Astrocyte (in vitro differentiated cells and primary cell): ENCODE measurements at regions not wholly inside any gene's neighbourhood (a gene's known extent, or its start where the extent isn't known, plus 50 kb on each side); places are given as distances from the start of the nearest gene placed in this dataset.

Experiments used
- DNase-seq: peaks from one replicate; pipeline ENCODE4 v3.0.0-alpha.2; 2010; ENCODE audit warnings: low read depth
- FAIRE-seq: peaks from 2 replicates; lab custom pipeline; 2011; peaks lifted over from hg19 to GRCh38; lab: Jason Lieb, UNC
- H2AFZ ChIP-seq: 2 replicates; pipeline ENCODE4 v1.6.0; 2012; ENCODE audit warnings: low read depth, low read length, inconsistent platforms
- H3K27ac ChIP-seq: 2 replicates; pipeline ENCODE4 v1.5.1; 2011; ENCODE audit warnings: low read depth, low read length, inconsistent platforms
- H3K27me3 ChIP-seq: 2 replicates; pipeline ENCODE4 v1.6.0; 2011; ENCODE audit warnings: low read length, inconsistent platforms; ENCODE audit not compliant: insufficient read depth
- H3K36me3 ChIP-seq: 2 replicates; pipeline ENCODE4 v1.5.1; 2011; ENCODE audit warnings: low read length, inconsistent platforms; ENCODE audit not compliant: insufficient read depth
- H3K4me1 ChIP-seq: 2 replicates; pipeline ENCODE4 v1.5.1; 2011; ENCODE audit warnings: low read length, inconsistent platforms; ENCODE audit not compliant: insufficient read depth
- H3K4me2 ChIP-seq: 2 replicates; pipeline ENCODE4 v1.6.0; 2012; ENCODE audit warnings: low read length, inconsistent platforms
- H3K4me3 ChIP-seq: 2 replicates; pipeline ENCODE4 v1.5.1; 2011; ENCODE audit warnings: low read depth, mild to moderate bottlenecking, low read length, inconsistent platforms; ENCODE audit not compliant: insufficient read depth
- H3K79me2 ChIP-seq: 2 replicates; pipeline ENCODE4 v1.6.0; 2012; ENCODE audit warnings: mild to moderate bottlenecking, low read length, inconsistent platforms; ENCODE audit not compliant: insufficient read depth
- H3K9ac ChIP-seq: 2 replicates; pipeline ENCODE4 v1.6.0; 2012; ENCODE audit warnings: mild to moderate bottlenecking, low read length, inconsistent platforms
- H3K9me3 ChIP-seq: 2 replicates; pipeline ENCODE4 v1.5.1; 2012; ENCODE audit warnings: low read depth, mild to moderate bottlenecking, low read length, inconsistent platforms; ENCODE audit not compliant: insufficient read depth
- H4K20me1 ChIP-seq: 2 replicates; pipeline ENCODE4 v1.6.0; 2012; ENCODE audit warnings: low read length, inconsistent platforms; ENCODE audit not compliant: insufficient read depth
- H3K27ac Mint-ChIP-seq: one replicate; pipeline ENCODE4 v1.8.0; 2021; ENCODE audit warnings: mild to moderate bottlenecking, mixed read lengths; ENCODE audit not compliant: unreplicated experiment
- H3K27me3 Mint-ChIP-seq: one replicate; pipeline ENCODE4 v1.8.0; 2021; ENCODE audit warnings: low read depth, mixed read lengths; ENCODE audit not compliant: unreplicated experiment
- H3K36me3 Mint-ChIP-seq: one replicate; pipeline ENCODE4 v1.8.0; 2021; ENCODE audit warnings: low read depth, mixed read lengths; ENCODE audit not compliant: unreplicated experiment
- H3K4me1 Mint-ChIP-seq: one replicate; pipeline ENCODE4 v1.8.0; 2021; ENCODE audit warnings: low read depth, mixed read lengths; ENCODE audit not compliant: unreplicated experiment
- H3K4me3 Mint-ChIP-seq: one replicate; pipeline ENCODE4 v1.8.0; 2021; ENCODE audit warnings: mild to moderate bottlenecking, moderate library complexity, mixed read lengths; ENCODE audit not compliant: unreplicated experiment
- H3K9me3 Mint-ChIP-seq: one replicate; pipeline ENCODE4 v1.8.0; 2021; ENCODE audit warnings: mild to moderate bottlenecking, mixed read lengths; ENCODE audit not compliant: unreplicated experiment
- EZH2 ChIP-seq: IDR thresholded peaks from 2 replicates; pipeline ENCODE4 v1.6.1; 2012; ENCODE audit warnings: mild to moderate bottlenecking, low read length, inconsistent platforms; ENCODE audit not compliant: insufficient read depth
- TF ChIP-seq, protein P1 (sequence below): IDR thresholded peaks from 2 replicates; pipeline ENCODE4 v1.5.1; 2011; ENCODE audit warnings: low read depth, mild to moderate bottlenecking, inconsistent platforms, low read length, moderate library complexity; ENCODE audit not compliant: insufficient read depth

DNA sequence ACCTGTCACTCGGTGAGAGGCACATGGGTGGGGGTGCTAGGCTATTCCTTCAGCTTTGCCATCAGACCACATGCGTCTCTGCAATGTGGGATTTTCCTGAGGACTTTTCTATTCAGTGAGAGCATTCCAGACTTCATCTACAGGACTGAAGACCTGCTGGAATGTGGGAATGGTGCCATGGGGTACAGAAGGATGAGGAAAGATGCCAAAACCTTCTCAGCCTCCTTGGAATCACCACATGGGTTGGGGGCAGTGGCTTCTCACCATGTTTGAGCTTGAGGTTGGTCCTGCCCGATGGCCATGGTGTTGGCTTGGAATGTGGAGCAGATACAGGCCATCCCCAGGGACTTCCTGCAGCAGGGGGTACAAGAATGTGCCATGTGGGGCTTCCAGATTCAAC is 80.9 kb upstream of the KLF13 start:
- no peak for DNase-seq
- peaks cover 43% of the 10 kb centered on the region for H3K27me3 Mint-ChIP-seq

DNA sequence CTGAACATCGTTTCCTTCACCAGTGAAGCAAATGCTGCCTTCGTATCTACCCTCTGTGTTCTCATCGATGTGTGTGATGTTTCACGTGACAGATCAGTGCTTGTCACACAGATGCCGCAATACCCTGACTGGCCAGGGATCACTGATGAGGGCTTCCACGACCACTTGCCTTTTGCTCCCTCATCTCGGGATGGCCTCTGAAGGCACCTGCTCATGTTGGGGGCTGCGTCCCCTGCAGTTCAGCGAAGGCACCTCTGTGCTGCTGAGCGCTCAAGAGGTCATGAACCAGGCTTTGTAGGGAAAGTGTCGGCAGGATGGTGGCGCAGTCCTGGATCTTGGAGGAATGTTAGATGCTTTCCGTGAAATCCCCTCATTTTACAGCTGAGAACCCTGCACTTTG is 79.2 kb upstream of the KLF13 start:
- Mint-ChIP-seq H3K9me3 (peaks cover 2% of the 10 kb centered on the region), H3K27ac (no peak overlapping the region), H3K4me1 (no peaks in the 10 kb centered on the region), H3K36me3 (peaks cover 3% of the 10 kb centered on the region), H3K4me3 (no peak overlapping the region), H3K27me3 (peaks cover 53% of the 10 kb centered on the region)
- no peak for FAIRE-seq
- no peak for TF ChIP-seq EZH2
- TF ChIP-seq, protein P1, sequence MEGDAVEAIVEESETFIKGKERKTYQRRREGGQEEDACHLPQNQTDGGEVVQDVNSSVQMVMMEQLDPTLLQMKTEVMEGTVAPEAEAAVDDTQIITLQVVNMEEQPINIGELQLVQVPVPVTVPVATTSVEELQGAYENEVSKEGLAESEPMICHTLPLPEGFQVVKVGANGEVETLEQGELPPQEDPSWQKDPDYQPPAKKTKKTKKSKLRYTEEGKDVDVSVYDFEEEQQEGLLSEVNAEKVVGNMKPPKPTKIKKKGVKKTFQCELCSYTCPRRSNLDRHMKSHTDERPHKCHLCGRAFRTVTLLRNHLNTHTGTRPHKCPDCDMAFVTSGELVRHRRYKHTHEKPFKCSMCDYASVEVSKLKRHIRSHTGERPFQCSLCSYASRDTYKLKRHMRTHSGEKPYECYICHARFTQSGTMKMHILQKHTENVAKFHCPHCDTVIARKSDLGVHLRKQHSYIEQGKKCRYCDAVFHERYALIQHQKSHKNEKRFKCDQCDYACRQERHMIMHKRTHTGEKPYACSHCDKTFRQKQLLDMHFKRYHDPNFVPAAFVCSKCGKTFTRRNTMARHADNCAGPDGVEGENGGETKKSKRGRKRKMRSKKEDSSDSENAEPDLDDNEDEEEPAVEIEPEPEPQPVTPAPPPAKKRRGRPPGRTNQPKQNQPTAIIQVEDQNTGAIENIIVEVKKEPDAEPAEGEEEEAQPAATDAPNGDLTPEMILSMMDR, result no peak
- no peak overlapping the region for H3K4me2 ChIP-seq
- H3K9me3 ChIP-seq, result no peaks in the 10 kb centered on the region
- H3K36me3 ChIP-seq, result no peaks in the 10 kb centered on the region
- H3K79me2 ChIP-seq, result no peaks in the 10 kb centered on the region
- H3K27me3 ChIP-seq, result peaks cover 10% of the 10 kb centered on the region
- H3K27ac ChIP-seq, result no peak overlapping the region
- DNase-seq, result no peak
- no peaks in the 10 kb centered on the region for H4K20me1 ChIP-seq
- H3K9ac ChIP-seq, result no peak overlapping the region
- no peak overlapping the region for H3K4me3 ChIP-seq
- no peak overlapping the region for H2AFZ ChIP-seq
- no peaks in the 10 kb centered on the region for H3K4me1 ChIP-seq

More for the DNA sequence above, 80.9 kb upstream of the KLF13 start:
- no peaks in the 10 kb centered on the region for H3K79me2 ChIP-seq
- H3K4me1 Mint-ChIP-seq, result no peaks in the 10 kb centered on the region
- H4K20me1 ChIP-seq, result no peaks in the 10 kb centered on the region
- H3K9me3 ChIP-seq, result no peaks in the 10 kb centered on the region
- H3K9me3 Mint-ChIP-seq, result peaks cover 2% of the 10 kb centered on the region
- no peak for FAIRE-seq
- no peak overlapping the region for H3K27ac Mint-ChIP-seq
- H3K36me3 ChIP-seq, result no peaks in the 10 kb centered on the region
- H3K27ac ChIP-seq, result no peak overlapping the region
- peaks cover 5% of the 10 kb centered on the region for H3K27me3 ChIP-seq
- H3K4me3 ChIP-seq, result no peak overlapping the region
- no peak for TF ChIP-seq EZH2
- TF ChIP-seq, protein P1, result no peak
- no peak overlapping the region for H3K4me3 Mint-ChIP-seq
- no peak overlapping the region for H3K4me2 ChIP-seq
- H3K9ac ChIP-seq, result no peak overlapping the region
- H3K4me1 ChIP-seq, result no peaks in the 10 kb centered on the region
- no peak overlapping the region for H2AFZ ChIP-seq
- peaks cover 3% of the 10 kb centered on the region for H3K36me3 Mint-ChIP-seq

DNA sequence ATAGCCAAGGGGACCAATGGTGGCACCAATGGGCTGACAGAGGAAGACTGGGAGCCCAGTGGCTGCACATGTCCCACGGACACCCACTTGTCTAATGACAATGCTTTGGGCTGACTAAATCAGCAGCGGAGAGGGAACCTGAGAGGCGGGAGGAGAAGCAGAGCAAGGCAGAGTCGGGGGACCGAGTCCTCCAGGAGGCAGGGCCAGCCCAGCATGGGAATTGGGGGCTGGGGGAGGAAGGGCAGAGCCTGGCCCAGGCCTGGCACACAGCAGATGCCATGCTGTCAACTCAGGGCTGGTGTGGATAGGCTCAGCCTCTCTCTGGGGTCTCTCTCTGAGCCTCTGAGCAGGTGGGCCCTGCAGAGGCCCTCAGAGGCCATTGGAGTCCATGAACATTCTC is 78.4 kb upstream of the KLF13 start:
- Histone ChIP-seq H3K79me2 (no peaks in the 10 kb centered on the region), H3K36me3 (no peaks in the 10 kb centered on the region), H3K27me3 (peaks cover 10% of the 10 kb centered on the region), H4K20me1 (no peaks in the 10 kb centered on the region), H3K4me3 (no peak overlapping the region), H3K4me2 (no peak overlapping the region), H3K9ac (no peak overlapping the region), H3K9me3 (no peaks in the 10 kb centered on the region), H3K27ac (no peak overlapping the region), H3K4me1 (no peaks in the 10 kb centered on the region), H2AFZ (no peak overlapping the region)
- no peak overlapping the region for H3K4me3 Mint-ChIP-seq
- peaks cover 53% of the 10 kb centered on the region for H3K27me3 Mint-ChIP-seq
- peaks cover 3% of the 10 kb centered on the region for H3K36me3 Mint-ChIP-seq
- no peak overlapping the region for H3K27ac Mint-ChIP-seq
- DNase-seq, result no peak
- H3K4me1 Mint-ChIP-seq, result no peaks in the 10 kb centered on the region
- no peak for FAIRE-seq
- TF ChIP-seq, protein P1, result no peak
- no peak for TF ChIP-seq EZH2
- peaks cover 2% of the 10 kb centered on the region for H3K9me3 Mint-ChIP-seq
